IPS-18a (cell line): ENCODE measurements at regions not wholly inside any gene's neighbourhood (a gene's known extent, or its start where the extent isn't known, plus 50 kb on each side); places are given as distances from the start of the nearest gene placed in this dataset.

Experiments used
- H3K27ac ChIP-seq: one replicate; pipeline ENCODE4 v1.5.1; 2013; ENCODE audit warnings: low read length
- H3K27me3 ChIP-seq: one replicate; pipeline ENCODE4 v1.6.1; 2013; ENCODE audit warnings: mild to moderate bottlenecking, low read length; ENCODE audit not compliant: control insufficient read depth, insufficient read depth
- H3K36me3 ChIP-seq: one replicate; pipeline ENCODE4 v1.6.1; 2013; ENCODE audit warnings: low read depth, low read length; ENCODE audit not compliant: control insufficient read depth
- H3K4me1 ChIP-seq: one replicate; pipeline ENCODE4 v1.6.1; 2013; ENCODE audit warnings: low read depth, low read length; ENCODE audit not compliant: control insufficient read depth
- H3K4me3 ChIP-seq: one replicate; pipeline ENCODE4 v1.5.1; 2013; ENCODE audit warnings: low read length
- H3K9ac ChIP-seq: one replicate; pipeline ENCODE4 v1.6.1; 2013; ENCODE audit warnings: mild to moderate bottlenecking, low read length, moderate library complexity
- H3K9me3 ChIP-seq: one replicate; pipeline ENCODE4 v1.6.1; 2013; ENCODE audit warnings: low read depth, low read length; ENCODE audit not compliant: control insufficient read depth

- Histone ChIP-seq H3K9me3 (no peaks in the 10 kb centered on the region), H3K27me3 (no peaks in the 10 kb centered on the region), H3K4me1 (no peaks in the 10 kb centered on the region), H3K27ac (no peak overlapping the region), H3K36me3 (no peaks in the 10 kb centered on the region), H3K9ac (no peak overlapping the region), H3K4me3 (no peak overlapping the region)
Observed at GRCh38 chr9:108708448-108708847, 147.3 kb downstream of the ACTL7B start.

GRCh38 chr9:108707120-108707519, 148.7 kb downstream of the ACTL7B start:
- no peak overlapping the region for H3K4me3 ChIP-seq
- H3K9ac ChIP-seq: no peak overlapping the region
- no peak overlapping the region for H3K27ac ChIP-seq
- no peaks in the 10 kb centered on the region for H3K36me3 ChIP-seq
- H3K4me1 ChIP-seq: no peaks in the 10 kb centered on the region
- H3K27me3 ChIP-seq: no peaks in the 10 kb centered on the region
- H3K9me3 ChIP-seq: no peaks in the 10 kb centered on the region

GRCh38 chr9:108704156-108704852, 151.5 kb downstream of the ACTL7B start:
- H3K4me1 ChIP-seq: no peaks in the 10 kb centered on the region
- no peaks in the 10 kb centered on the region for H3K27me3 ChIP-seq
- H3K9ac ChIP-seq: no peak overlapping the region
- H3K36me3 ChIP-seq: no peaks in the 10 kb centered on the region
- H3K9me3 ChIP-seq: no peaks in the 10 kb centered on the region
- no peak overlapping the region for H3K27ac ChIP-seq
- H3K4me3 ChIP-seq: no peak overlapping the region

GRCh38 chr9:108703429-108703828, 152.4 kb downstream of the ACTL7B start:
- Histone ChIP-seq H3K9ac (no peak overlapping the region), H3K27ac (no peak overlapping the region), H3K4me3 (no peak overlapping the region), H3K4me1 (no peaks in the 10 kb centered on the region), H3K36me3 (no peaks in the 10 kb centered on the region), H3K27me3 (no peaks in the 10 kb centered on the region), H3K9me3 (no peaks in the 10 kb centered on the region)

- H3K4me1 ChIP-seq: no peaks in the 10 kb centered on the region
- no peak overlapping the region for H3K4me3 ChIP-seq
- no peaks in the 10 kb centered on the region for H3K27me3 ChIP-seq
- no peak overlapping the region for H3K27ac ChIP-seq
- no peaks in the 10 kb centered on the region for H3K9me3 ChIP-seq
- no peaks in the 10 kb centered on the region for H3K36me3 ChIP-seq
- no peak overlapping the region for H3K9ac ChIP-seq
Observed at GRCh38 chr9:108702681-108703080, 153.1 kb downstream of the ACTL7B start.

GRCh38 chr9:108698801-108699200, 157.0 kb downstream of the ACTL7B start:
- H3K9me3 ChIP-seq: no peaks in the 10 kb centered on the region
- H3K4me1 ChIP-seq: no peaks in the 10 kb centered on the region
- H3K27me3 ChIP-seq: no peaks in the 10 kb centered on the region
- H3K27ac ChIP-seq: no peak overlapping the region
- H3K4me3 ChIP-seq: no peak overlapping the region
- no peaks in the 10 kb centered on the region for H3K36me3 ChIP-seq
- no peak overlapping the region for H3K9ac ChIP-seq

- Histone ChIP-seq H3K27me3 (no peaks in the 10 kb centered on the region), H3K4me3 (no peak overlapping the region), H3K27ac (no peak overlapping the region), H3K36me3 (no peaks in the 10 kb centered on the region), H3K9me3 (no peaks in the 10 kb centered on the region), H3K9ac (no peak overlapping the region), H3K4me1 (no peaks in the 10 kb centered on the region)
Observed at GRCh38 chr9:108698231-108698630, 157.6 kb downstream of the ACTL7B start.

GRCh38 chr9:108696156-108696555, 159.6 kb downstream of the ACTL7B start:
- H3K9ac ChIP-seq: no peak overlapping the region
- no peak overlapping the region for H3K27ac ChIP-seq
- no peaks in the 10 kb centered on the region for H3K9me3 ChIP-seq
- H3K27me3 ChIP-seq: no peaks in the 10 kb centered on the region
- no peaks in the 10 kb centered on the region for H3K4me1 ChIP-seq
- no peaks in the 10 kb centered on the region for H3K36me3 ChIP-seq
- H3K4me3 ChIP-seq: no peak overlapping the region

- Histone ChIP-seq H3K27ac (no peak overlapping the region), H3K36me3 (no peaks in the 10 kb centered on the region), H3K9ac (no peak overlapping the region), H3K9me3 (no peaks in the 10 kb centered on the region), H3K27me3 (no peaks in the 10 kb centered on the region), H3K4me1 (no peaks in the 10 kb centered on the region), H3K4me3 (no peak overlapping the region)
Observed at GRCh38 chr9:108694170-108694569, 161.6 kb downstream of the ACTL7B start.

GRCh38 chr9:108691614-108692013, 164.2 kb downstream of the ACTL7B start:
- no peak overlapping the region for H3K9ac ChIP-seq
- H3K36me3 ChIP-seq: no peaks in the 10 kb centered on the region
- no peaks in the 10 kb centered on the region for H3K27me3 ChIP-seq
- H3K27ac ChIP-seq: no peak overlapping the region
- H3K4me1 ChIP-seq: no peaks in the 10 kb centered on the region
- no peak overlapping the region for H3K4me3 ChIP-seq
- no peaks in the 10 kb centered on the region for H3K9me3 ChIP-seq

GRCh38 chr9:108688676-108689075, 167.1 kb downstream of the ACTL7B start:
- Histone ChIP-seq H3K4me1 (no peaks in the 10 kb centered on the region), H3K36me3 (no peaks in the 10 kb centered on the region), H3K9me3 (no peaks in the 10 kb centered on the region), H3K27ac (no peak overlapping the region), H3K4me3 (no peak overlapping the region), H3K27me3 (no peaks in the 10 kb centered on the region), H3K9ac (no peak overlapping the region)

- H3K27me3 ChIP-seq: no peaks in the 10 kb centered on the region
- H3K4me1 ChIP-seq: no peaks in the 10 kb centered on the region
- no peak overlapping the region for H3K27ac ChIP-seq
- H3K9ac ChIP-seq: no peak overlapping the region
- H3K36me3 ChIP-seq: no peaks in the 10 kb centered on the region
- H3K9me3 ChIP-seq: no peaks in the 10 kb centered on the region
- no peak overlapping the region for H3K4me3 ChIP-seq
Observed at GRCh38 chr9:108688051-108688450, 167.7 kb downstream of the ACTL7B start.
